Neural progenitor cell (in vitro differentiated cells): ENCODE measurements at regions not wholly inside any gene's neighbourhood (a gene's known extent, or its start where the extent isn't known, plus 50 kb on each side); places are given as distances from the start of the nearest gene placed in this dataset.

Experiments used
- CTCF ChIP-seq: fragments of 200-600 bp; sonication (generic); IDR thresholded peaks from 2 replicates; pipeline ENCODE4 v1.5.1; 2017; ENCODE audit warnings: antibody characterized with exemption, mild to moderate bottlenecking
- EZH2phosphoT487 ChIP-seq: fragments of 200-600 bp; sonication (generic); IDR thresholded peaks from 2 replicates; pipeline ENCODE4 v1.6.1; 2017; ENCODE audit warnings: antibody characterized with exemption

DNA sequence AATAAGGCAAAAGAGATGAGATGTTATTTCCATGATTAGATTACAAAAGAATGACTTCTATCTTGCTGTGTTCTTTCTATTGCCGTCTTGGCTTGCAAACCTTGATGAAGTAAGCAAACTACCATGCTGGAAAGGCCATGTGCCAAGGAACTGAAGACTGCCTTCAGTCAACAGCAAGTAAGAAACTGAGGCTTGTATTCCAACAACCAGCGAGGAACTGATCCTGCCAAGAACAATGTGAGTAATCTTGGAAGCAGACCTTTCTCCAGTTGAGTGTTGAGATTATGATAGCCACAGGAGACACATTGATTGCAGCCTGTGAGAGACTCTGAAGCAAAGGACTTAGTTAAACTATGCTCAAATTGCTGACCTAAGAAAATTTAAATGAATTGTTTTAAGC, 164.6 kb upstream of the GRM3 start:
- TF ChIP-seq CTCF (no peak), EZH2phosphoT487 (no peak)
